ENCODE measurements at regions not wholly inside any gene's neighbourhood (a gene's known extent, or its start where the extent isn't known, plus 50 kb on each side); places are given as distances from the start of the nearest gene placed in this dataset.

DNA sequence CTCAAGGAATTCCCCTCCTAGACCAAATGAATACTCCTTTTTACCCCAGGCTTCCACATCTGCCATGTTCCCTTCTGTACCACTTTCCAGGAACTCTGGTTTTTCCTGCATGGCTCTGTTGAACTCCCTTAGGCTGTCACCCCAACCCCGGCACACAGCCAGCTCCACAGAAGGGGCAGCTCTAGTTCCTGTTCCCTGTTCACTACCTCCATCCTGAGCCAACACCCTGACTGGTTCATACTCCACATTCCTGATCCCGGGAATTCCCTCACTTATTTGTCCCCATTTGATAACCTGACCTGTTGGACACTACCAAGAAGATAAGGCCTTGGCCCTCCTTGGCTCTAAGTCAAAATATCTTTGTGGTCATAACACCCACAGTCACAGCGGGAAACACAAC is 280.9 kb upstream of the RAB6C start:
- TF ChIP-seq EZH2phosphoT487 (IDR thresholded peaks at IDR 0.05; ENCODE audit: borderline replicate concordance, low read length) = no peak
- TF ChIP-seq, protein P1, sequence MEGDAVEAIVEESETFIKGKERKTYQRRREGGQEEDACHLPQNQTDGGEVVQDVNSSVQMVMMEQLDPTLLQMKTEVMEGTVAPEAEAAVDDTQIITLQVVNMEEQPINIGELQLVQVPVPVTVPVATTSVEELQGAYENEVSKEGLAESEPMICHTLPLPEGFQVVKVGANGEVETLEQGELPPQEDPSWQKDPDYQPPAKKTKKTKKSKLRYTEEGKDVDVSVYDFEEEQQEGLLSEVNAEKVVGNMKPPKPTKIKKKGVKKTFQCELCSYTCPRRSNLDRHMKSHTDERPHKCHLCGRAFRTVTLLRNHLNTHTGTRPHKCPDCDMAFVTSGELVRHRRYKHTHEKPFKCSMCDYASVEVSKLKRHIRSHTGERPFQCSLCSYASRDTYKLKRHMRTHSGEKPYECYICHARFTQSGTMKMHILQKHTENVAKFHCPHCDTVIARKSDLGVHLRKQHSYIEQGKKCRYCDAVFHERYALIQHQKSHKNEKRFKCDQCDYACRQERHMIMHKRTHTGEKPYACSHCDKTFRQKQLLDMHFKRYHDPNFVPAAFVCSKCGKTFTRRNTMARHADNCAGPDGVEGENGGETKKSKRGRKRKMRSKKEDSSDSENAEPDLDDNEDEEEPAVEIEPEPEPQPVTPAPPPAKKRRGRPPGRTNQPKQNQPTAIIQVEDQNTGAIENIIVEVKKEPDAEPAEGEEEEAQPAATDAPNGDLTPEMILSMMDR (IDR thresholded peaks at IDR 0.05; ENCODE audit: low read depth, low read length, poor library complexity, severe bottlenecking) = no peak
- no peaks in the 10 kb centered on the region for H3K4me1 ChIP-seq (ENCODE audit: control insufficient read depth, low read length)
- no peaks in the 10 kb centered on the region for H3F3A ChIP-seq (ENCODE audit: control insufficient read depth, insufficient read depth)
- H3K9me3 ChIP-seq (ENCODE audit: control insufficient read depth, insufficient read depth, low read length) = no peaks in the 10 kb centered on the region
- 0 out of 2 replicates have a peak, but pooled peaks cover 3% of the 10 kb centered on the region for H3K27me3 ChIP-seq (ENCODE audit: control insufficient read depth, low read length)
- H3K79me2 ChIP-seq (ENCODE audit: control insufficient read depth, low read length) = no peaks in the 10 kb centered on the region
- H4K20me1 ChIP-seq (ENCODE audit: control insufficient read depth, insufficient read depth, low read depth, low read length) = no peaks in the 10 kb centered on the region
- H3K4me3 ChIP-seq (ENCODE audit: low read length) = no peak overlapping the region
- H3K36me3 ChIP-seq (ENCODE audit: control insufficient read depth, low read length) = no peaks in the 10 kb centered on the region
- H3K4me2 ChIP-seq (ENCODE audit: low read length) = no peak overlapping the region
- no peak overlapping the region for H3K27ac ChIP-seq (ENCODE audit: low read depth, low read length)
- no peaks in the 10 kb centered on the region for H3K9me2 ChIP-seq (replicated peaks; ENCODE audit: control insufficient read depth, low read length)

DNA sequence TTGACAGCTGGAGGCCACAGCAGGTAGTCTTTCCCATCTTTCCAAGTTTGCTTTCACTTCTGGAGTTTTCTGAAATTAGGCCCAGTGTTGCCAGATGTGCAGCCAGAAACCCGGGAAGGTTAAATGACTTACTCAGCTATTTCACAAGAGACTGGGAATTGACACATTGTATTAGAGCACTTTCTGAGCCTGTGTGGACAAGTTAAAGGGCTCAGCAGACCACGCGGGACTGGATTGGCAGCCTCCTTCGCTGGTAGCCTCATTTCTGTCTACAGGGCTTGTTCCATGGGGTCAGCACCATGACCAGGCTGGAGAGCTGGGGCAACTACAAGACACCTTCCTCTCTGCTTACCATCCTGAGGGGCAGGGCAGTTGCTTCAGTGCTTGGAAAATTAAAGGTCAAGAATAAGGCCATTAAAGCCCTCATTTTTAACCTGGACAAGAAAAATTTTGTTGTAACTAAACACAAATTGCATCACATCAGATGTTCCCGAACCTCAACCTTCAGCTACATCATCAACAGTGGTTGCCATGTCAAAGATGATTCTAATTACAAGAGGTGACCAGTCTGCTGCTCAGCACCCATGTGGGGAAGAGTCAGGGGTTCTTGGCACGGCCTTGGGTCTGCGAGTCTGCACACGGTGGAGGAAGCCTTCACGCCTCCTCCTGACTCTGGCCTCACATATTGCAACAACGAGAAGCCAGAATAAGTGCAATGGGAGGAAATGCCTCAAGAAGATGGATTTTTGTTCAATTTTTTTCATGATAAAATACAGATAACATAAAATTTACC is 279.5 kb upstream of the RAB6C start:
- Histone ChIP-seq H3K4me2 (ENCODE audit: low read length) (no peak overlapping the region), H3K4me1 (ENCODE audit: control insufficient read depth, low read length) (no peaks in the 10 kb centered on the region), H3K9me2 (replicated peaks; ENCODE audit: control insufficient read depth, low read length) (no peaks in the 10 kb centered on the region), H3K27ac (ENCODE audit: low read depth, low read length) (no peak overlapping the region), H3K36me3 (ENCODE audit: control insufficient read depth, low read length) (no peaks in the 10 kb centered on the region), H3K79me2 (ENCODE audit: control insufficient read depth, low read length) (no peaks in the 10 kb centered on the region), H3F3A (ENCODE audit: control insufficient read depth, insufficient read depth) (no peaks in the 10 kb centered on the region), H3K27me3 (ENCODE audit: control insufficient read depth, low read length) (0 out of 2 replicates have a peak, but pooled peaks cover 3% of the 10 kb centered on the region), H3K9me3 (ENCODE audit: control insufficient read depth, insufficient read depth, low read length) (no peaks in the 10 kb centered on the region), H3K4me3 (ENCODE audit: low read length) (no peak overlapping the region), H4K20me1 (ENCODE audit: control insufficient read depth, insufficient read depth, low read depth, low read length) (no peaks in the 10 kb centered on the region)
- TF ChIP-seq, protein P1 (IDR thresholded peaks at IDR 0.05; ENCODE audit: low read depth, low read length, poor library complexity, severe bottlenecking) = no peak
- TF ChIP-seq EZH2phosphoT487 (IDR thresholded peaks at IDR 0.05; ENCODE audit: borderline replicate concordance, low read length) = no peak

DNA sequence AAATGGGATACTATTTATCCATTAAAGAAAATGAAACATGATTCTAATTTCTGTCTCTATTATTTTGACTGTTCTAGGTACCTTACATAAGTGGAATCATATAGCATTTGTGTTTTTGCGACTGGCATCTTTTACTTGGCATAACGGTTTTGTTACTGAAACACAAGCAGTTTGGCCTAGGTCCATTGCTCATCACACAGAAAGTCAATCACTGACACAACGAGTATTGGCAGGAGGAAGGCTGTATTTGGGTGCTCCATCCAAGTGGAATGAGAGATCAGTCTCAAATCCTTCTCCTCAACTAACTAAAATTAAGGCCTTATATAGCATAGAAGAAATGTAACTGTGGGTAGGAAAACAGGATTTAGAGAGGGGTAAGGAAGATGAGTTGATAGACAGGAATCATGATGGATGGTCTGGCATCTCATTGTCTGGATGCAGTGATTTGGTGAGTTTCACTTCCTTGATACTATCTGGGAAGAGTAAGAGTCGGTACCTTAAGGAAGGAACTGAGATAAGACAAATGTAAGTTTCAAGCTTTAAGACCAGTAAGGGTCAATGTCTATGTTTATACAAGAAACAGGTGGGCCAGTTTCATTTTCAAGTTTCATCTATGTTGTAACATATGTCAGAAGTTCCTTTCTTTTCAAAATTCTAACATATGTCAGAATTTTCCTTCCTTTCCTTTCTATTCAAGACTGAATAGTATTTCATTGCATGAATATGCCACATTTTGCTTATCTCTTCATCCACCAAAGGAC is 276.9 kb upstream of the RAB6C start:
- H3K4me2 ChIP-seq (ENCODE audit: low read length) = no peak overlapping the region
- H3F3A ChIP-seq (ENCODE audit: control insufficient read depth, insufficient read depth) = no peaks in the 10 kb centered on the region
- no peaks in the 10 kb centered on the region for H4K20me1 ChIP-seq (ENCODE audit: control insufficient read depth, insufficient read depth, low read depth, low read length)
- H3K4me3 ChIP-seq (ENCODE audit: low read length) = no peak overlapping the region
- no peak overlapping the region for H3K27ac ChIP-seq (ENCODE audit: low read depth, low read length)
- no peaks in the 10 kb centered on the region for H3K36me3 ChIP-seq (ENCODE audit: control insufficient read depth, low read length)
- H3K79me2 ChIP-seq (ENCODE audit: control insufficient read depth, low read length) = no peaks in the 10 kb centered on the region
- no peaks in the 10 kb centered on the region for H3K9me3 ChIP-seq (ENCODE audit: control insufficient read depth, insufficient read depth, low read length)
- no peaks in the 10 kb centered on the region for H3K4me1 ChIP-seq (ENCODE audit: control insufficient read depth, low read length)
- H3K27me3 ChIP-seq (ENCODE audit: control insufficient read depth, low read length) = 0 out of 2 replicates have a peak, but pooled peaks cover 3% of the 10 kb centered on the region
- TF ChIP-seq, protein P1 (IDR thresholded peaks at IDR 0.05; ENCODE audit: low read depth, low read length, poor library complexity, severe bottlenecking) = no peak
- no peak for TF ChIP-seq EZH2phosphoT487 (IDR thresholded peaks at IDR 0.05; ENCODE audit: borderline replicate concordance, low read length)
- no peaks in the 10 kb centered on the region for H3K9me2 ChIP-seq (replicated peaks; ENCODE audit: control insufficient read depth, low read length)

All from DOHH2 (cell line).